ENCODE measurements at regions not wholly inside any gene's neighbourhood (a gene's known extent, or its start where the extent isn't known, plus 50 kb on each side); places are given as distances from the start of the nearest gene placed in this dataset.
"Not testable (repeated sequence)": the region's sequence is repeated elsewhere in the genome, so short reads cannot be mapped to it uniquely, and the experiment has no call there.

DNA sequence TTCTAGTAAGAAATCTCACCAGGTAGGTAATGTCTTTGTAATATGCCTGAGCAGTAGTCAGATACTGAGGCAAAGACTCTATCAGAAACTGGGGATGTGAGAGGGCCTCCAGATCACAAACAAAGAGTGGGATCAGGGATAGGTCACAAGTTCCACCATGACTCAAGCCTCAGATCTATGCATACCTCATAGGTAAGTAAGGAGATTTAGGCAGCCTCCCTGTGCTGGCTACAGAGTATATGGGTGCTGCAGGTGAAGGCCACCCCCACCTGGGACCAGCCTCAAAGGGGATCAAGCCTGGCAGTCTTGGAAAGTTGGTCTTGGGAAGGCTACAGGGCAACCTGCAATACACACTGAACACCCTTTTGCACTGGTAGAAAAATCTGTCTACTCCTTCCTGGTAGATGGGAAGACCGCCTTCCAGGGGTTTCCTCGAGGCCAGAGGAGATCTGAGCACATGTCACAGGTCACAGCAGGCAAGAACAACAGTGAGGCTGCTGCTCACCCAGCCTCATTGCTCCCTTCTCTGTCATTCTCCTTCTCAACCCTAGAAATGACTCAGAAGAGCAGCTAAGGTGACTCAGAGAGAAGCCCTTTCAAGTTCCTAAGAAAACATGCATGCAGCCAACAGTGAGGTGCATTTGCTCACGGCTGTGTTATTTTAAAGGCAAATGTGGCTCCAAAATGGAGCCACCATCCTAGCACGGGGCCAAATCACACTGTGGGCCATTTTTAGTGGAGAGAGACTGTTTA lies 143.4 kb upstream of the CDKN3 start:
- in situ Hi-C loops (cut with HindIII; ENCODE audit: low pct_ligation_motif_present, low sequenced_read_pairs) = no loop called here
- DNase-seq = peak; percentile 79

DNA sequence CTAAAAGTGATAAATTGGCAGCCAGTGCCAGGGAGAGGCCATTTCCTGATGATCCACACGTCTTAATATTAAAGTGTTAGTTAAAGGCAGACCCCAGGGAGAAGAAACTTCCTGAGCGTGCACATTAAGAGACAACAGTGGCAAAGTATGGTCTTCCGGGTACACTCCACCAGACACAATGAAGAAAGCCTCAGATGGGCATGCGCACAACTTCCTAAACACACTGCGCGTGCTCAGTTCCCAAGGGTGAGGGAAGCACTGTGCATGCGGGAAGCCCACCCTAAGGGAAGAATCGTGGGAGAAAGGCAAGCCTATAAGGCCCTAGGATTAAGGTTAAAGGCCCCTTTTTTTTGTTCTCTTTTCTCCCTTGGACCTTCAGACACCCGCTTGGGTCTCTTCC lies 140.7 kb upstream of the CDKN3 start:
- DNase-seq = no peak
- TF ChIP-seq, protein P1, sequence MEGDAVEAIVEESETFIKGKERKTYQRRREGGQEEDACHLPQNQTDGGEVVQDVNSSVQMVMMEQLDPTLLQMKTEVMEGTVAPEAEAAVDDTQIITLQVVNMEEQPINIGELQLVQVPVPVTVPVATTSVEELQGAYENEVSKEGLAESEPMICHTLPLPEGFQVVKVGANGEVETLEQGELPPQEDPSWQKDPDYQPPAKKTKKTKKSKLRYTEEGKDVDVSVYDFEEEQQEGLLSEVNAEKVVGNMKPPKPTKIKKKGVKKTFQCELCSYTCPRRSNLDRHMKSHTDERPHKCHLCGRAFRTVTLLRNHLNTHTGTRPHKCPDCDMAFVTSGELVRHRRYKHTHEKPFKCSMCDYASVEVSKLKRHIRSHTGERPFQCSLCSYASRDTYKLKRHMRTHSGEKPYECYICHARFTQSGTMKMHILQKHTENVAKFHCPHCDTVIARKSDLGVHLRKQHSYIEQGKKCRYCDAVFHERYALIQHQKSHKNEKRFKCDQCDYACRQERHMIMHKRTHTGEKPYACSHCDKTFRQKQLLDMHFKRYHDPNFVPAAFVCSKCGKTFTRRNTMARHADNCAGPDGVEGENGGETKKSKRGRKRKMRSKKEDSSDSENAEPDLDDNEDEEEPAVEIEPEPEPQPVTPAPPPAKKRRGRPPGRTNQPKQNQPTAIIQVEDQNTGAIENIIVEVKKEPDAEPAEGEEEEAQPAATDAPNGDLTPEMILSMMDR (IDR thresholded peaks at IDR 0.05; ENCODE audit: low read depth, low read length, missing control alignments) = no peak
- H3K27me3 ChIP-seq (replicated peaks) = no peaks in the 10 kb centered on the region
- H3K36me3 ChIP-seq (replicated peaks) = no peaks in the 10 kb centered on the region
- H3K4me3 ChIP-seq (ENCODE audit: low read depth, low read length) = no peak overlapping the region
- in situ Hi-C loops (cut with HindIII; ENCODE audit: low pct_ligation_motif_present, low sequenced_read_pairs) = no loop called here
- H3K27ac ChIP-seq = no peak overlapping the region

More for the DNA sequence above, 143.4 kb upstream of the CDKN3 start:
- no peak overlapping the region for H3K4me3 ChIP-seq (ENCODE audit: low read depth, low read length)
- TF ChIP-seq, protein P1 (IDR thresholded peaks at IDR 0.05; ENCODE audit: low read depth, low read length, missing control alignments) = no peak
- H3K27ac ChIP-seq = no peak overlapping the region
- H3K27me3 ChIP-seq (replicated peaks) = no peaks in the 10 kb centered on the region
- no peaks in the 10 kb centered on the region for H3K36me3 ChIP-seq (replicated peaks)

DNA sequence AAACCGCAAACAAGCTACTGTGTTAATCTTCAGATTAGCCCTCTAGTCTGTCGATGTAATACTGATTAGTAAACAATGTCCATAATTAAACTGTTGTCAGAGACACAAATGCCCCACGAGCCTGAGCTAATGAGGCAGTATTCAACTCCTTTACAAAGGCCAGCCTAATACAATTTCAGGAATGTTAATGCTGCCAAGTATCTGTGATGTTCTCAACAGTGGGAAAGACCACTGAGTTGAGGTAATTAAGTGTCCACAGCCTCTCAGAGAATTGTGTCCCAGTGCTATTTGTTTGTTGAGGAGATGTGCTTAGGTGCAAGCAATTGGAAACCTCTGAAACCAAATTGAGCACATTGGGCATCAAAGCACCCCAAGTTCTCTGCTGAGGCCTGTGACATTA lies 139.4 kb upstream of the CDKN3 start:
- H3K36me3 ChIP-seq (replicated peaks) = no peaks in the 10 kb centered on the region
- H3K27ac ChIP-seq = no peak overlapping the region
- no peak for DNase-seq
- no peaks in the 10 kb centered on the region for H3K27me3 ChIP-seq (replicated peaks)
- H3K4me3 ChIP-seq (ENCODE audit: low read depth, low read length) = no peak overlapping the region
- TF ChIP-seq, protein P1 (IDR thresholded peaks at IDR 0.05; ENCODE audit: low read depth, low read length, missing control alignments) = no peak
- in situ Hi-C loops (cut with HindIII; ENCODE audit: low pct_ligation_motif_present, low sequenced_read_pairs) = no loop called here

DNA sequence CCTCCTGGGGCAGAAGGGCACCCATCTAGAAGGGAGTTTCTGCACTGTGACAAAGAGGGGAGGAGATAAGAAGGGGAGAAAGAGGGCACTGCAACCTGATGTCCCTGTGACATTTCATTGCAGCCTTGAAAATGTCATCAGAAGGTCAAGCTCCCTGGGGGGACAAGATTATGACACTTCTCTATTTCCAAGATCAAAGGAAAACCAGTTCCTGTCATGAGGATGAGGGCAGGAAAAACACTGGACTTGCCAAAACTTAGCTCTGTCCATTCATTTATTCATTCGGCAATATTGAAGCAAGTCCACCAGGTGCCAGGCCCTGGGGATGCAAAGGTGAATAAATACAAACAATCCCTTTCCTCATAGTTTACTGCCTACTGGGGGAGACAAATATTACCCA lies 138.4 kb upstream of the CDKN3 start:
- in situ Hi-C loops (cut with HindIII; ENCODE audit: low pct_ligation_motif_present, low sequenced_read_pairs) = no loop called here
- H3K27me3 ChIP-seq (replicated peaks) = no peaks in the 10 kb centered on the region
- no peaks in the 10 kb centered on the region for H3K36me3 ChIP-seq (replicated peaks)
- no peak for DNase-seq
- H3K27ac ChIP-seq = no peak overlapping the region
- TF ChIP-seq, protein P1 (IDR thresholded peaks at IDR 0.05; ENCODE audit: low read depth, low read length, missing control alignments) = no peak
- H3K4me3 ChIP-seq (ENCODE audit: low read depth, low read length) = no peak overlapping the region

DNA sequence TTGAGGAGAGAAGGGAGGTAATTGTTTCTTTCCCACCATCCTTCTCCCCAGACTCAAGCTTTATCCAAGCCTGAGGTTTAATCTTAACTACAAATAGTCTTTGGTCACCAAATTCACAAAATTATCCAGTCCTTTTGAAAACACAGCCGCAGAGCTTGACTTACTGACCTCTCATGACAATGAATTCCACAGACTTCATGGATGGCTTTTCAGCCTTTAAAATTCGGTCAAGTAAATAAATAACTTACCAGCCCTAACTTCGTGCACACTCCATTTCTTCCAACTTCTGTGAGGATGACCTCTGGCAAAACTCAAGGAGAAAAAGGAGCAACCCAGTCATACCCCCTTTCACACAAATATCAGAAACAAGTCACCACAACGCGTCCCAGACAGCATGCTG lies 137.0 kb upstream of the CDKN3 start:
- TF ChIP-seq, protein P1 (IDR thresholded peaks at IDR 0.05; ENCODE audit: low read depth, low read length, missing control alignments) = no peak
- DNase-seq = no peak
- no peak overlapping the region for H3K27ac ChIP-seq

DNA sequence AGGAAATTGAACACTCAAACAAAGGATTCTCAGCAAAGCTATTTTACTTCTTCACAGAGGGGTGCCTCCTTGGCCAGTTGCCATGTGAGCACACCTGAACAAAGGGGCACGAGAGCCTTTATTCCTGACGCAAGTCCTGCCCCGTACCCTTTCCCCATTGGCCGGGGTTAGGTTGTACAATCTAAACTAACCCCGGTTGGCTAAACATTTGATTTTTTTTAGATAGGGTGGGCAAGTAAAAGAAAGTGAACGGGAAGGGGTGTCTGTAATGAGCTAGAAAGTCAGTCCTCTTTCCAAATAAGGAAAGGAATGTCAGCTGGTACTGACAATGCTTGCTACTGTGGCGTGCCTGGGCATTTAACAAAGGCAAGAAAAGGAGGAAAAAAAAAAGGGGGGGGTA lies 135.5 kb upstream of the CDKN3 start:
- H3K36me3 ChIP-seq (replicated peaks) = no peaks in the 10 kb centered on the region
- no peak overlapping the region for H3K27ac ChIP-seq
- no peak for DNase-seq
- in situ Hi-C loops (cut with HindIII; ENCODE audit: low pct_ligation_motif_present, low sequenced_read_pairs) = no loop called here
- no peak overlapping the region for H3K4me3 ChIP-seq (ENCODE audit: low read depth, low read length)
- TF ChIP-seq, protein P1 (IDR thresholded peaks at IDR 0.05; ENCODE audit: low read depth, low read length, missing control alignments) = no peak
- no peaks in the 10 kb centered on the region for H3K27me3 ChIP-seq (replicated peaks)

More for the DNA sequence above, 137.0 kb upstream of the CDKN3 start:
- H3K4me3 ChIP-seq (ENCODE audit: low read depth, low read length) = no peak overlapping the region
- in situ Hi-C loops (cut with HindIII; ENCODE audit: low pct_ligation_motif_present, low sequenced_read_pairs) = no loop called here
- H3K27me3 ChIP-seq (replicated peaks) = no peaks in the 10 kb centered on the region
- no peaks in the 10 kb centered on the region for H3K36me3 ChIP-seq (replicated peaks)

DNA sequence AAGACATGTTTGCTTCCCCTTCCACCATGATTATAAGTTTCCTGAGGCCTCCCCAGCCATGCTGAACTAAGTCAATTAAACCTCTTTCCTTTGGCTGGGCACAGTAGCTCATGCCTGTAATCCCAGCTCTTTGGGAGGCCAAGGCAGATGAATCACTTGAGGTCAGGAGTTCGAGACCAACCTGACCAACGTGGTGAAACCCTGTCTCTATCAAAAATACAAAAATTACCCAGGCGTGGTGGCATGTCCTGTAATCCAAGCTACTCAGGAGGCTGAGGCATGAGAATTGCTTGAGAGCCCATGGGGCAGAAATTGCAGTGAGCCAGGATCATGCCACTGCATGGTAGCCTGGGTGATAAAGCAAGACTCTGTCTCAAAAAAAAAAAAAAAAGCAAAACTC lies 130.2 kb upstream of the CDKN3 start:
- H3K4me3 ChIP-seq (ENCODE audit: low read depth, low read length); in situ Hi-C loops (cut with HindIII; ENCODE audit: low pct_ligation_motif_present, low sequenced_read_pairs); DNase-seq; H3K27me3 ChIP-seq (replicated peaks); H3K36me3 ChIP-seq (replicated peaks); H3K27ac ChIP-seq: not testable (repeated sequence)

Measured in brain microvascular endothelial cell (primary cell).